ENCODE measurements at regions not wholly inside any gene's neighbourhood (a gene's known extent, or its start where the extent isn't known, plus 50 kb on each side); places are given as distances from the start of the nearest gene placed in this dataset.

DNA sequence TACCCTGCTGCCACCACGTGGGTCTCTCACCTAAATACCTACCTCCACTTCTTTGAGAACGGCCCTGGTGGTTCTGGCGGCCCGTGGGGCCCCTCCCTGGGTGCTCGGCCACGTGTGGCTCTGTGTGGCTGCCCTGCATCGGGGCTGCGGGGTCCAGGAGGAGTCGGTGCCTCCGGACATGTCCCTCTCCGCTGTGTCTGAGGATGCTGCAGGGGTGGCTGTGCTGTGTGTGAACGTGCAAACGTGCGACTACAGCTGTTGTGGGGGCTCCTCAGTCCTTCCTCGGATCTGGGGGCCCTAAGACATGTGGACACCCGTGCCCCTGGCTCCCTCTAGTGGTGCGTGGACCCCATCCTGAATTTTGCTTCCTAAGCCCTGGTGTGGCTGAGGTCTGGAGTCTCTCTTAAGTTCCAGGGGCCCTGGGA is 691.8 kb downstream of the QKI start:
- no peaks in the 10 kb centered on the region for H3K27me3 ChIP-seq (ENCODE audit: control insufficient read depth in 1 of 2, insufficient read depth in 2 of 2, low read length in 2 of 2)
- H3K27ac ChIP-seq (ENCODE audit: low read depth, low read length), result no peak overlapping the region
- H3K36me3 ChIP-seq (ENCODE audit: control insufficient read depth in 1 of 2, insufficient read depth in 2 of 2, low read length in 2 of 2), result no peaks in the 10 kb centered on the region
- H3K4me3 ChIP-seq (ENCODE audit: low read depth in 1 of 2, low read length in 2 of 2), result no peak overlapping the region
- H3K9me3 ChIP-seq (ENCODE audit: control insufficient read depth in 1 of 2, low read length in 2 of 2), result no peaks in the 10 kb centered on the region
- no peaks in the 10 kb centered on the region for H3K4me1 ChIP-seq (ENCODE audit: control insufficient read depth in 1 of 2, insufficient read depth in 2 of 2, low read length in 2 of 2)
- H3K9ac ChIP-seq (ENCODE audit: low read depth in 1 of 2, low read length in 2 of 2), result no peak overlapping the region

DNA sequence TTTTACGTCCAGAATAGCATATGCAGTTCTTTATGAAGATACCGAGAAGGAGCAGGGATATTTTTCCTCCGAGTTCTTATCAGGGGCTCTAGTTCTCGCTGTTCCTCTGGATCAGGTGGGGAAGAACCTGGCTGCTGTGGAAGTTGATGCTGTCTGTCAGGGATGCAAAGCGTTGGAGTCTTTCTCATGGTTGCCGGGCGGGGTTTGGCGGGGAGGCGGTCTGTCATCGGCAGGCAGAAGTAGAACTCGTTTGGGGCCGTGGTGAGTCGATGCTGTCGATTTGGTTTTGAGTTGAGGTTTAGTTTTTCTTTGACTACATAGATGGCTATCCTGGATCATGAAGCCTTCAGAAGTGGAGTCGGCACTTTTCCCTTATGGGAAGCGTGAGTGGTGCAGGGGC is 691.2 kb downstream of the QKI start:
- no peak overlapping the region for H3K27ac ChIP-seq (ENCODE audit: low read depth, low read length)
- no peaks in the 10 kb centered on the region for H3K4me1 ChIP-seq (ENCODE audit: control insufficient read depth in 1 of 2, insufficient read depth in 2 of 2, low read length in 2 of 2)
- no peak overlapping the region for H3K9ac ChIP-seq (ENCODE audit: low read depth in 1 of 2, low read length in 2 of 2)
- no peaks in the 10 kb centered on the region for H3K9me3 ChIP-seq (ENCODE audit: control insufficient read depth in 1 of 2, low read length in 2 of 2)
- no peak overlapping the region for H3K4me3 ChIP-seq (ENCODE audit: low read depth in 1 of 2, low read length in 2 of 2)
- H3K36me3 ChIP-seq (ENCODE audit: control insufficient read depth in 1 of 2, insufficient read depth in 2 of 2, low read length in 2 of 2), result no peaks in the 10 kb centered on the region
- no peaks in the 10 kb centered on the region for H3K27me3 ChIP-seq (ENCODE audit: control insufficient read depth in 1 of 2, insufficient read depth in 2 of 2, low read length in 2 of 2)

DNA sequence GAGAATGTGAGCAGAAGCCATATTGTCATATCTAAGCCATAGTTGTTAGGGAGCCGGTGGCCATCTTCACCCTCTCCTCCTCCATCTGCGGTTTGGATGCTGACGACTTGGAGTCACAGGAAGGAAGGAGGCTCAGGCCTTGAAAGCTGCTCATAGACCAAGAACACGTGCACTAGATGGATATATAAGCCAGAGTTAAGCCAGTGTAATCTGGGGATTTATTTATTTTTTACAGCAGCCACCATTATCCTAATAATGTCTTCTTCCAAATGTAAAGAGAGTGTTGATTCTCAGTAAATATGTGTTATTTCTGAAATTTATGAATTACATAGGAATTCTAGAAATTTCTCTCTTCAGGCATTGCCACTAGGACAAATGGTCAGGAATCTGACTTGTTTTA is 689.9 kb downstream of the QKI start:
- H3K27ac ChIP-seq (ENCODE audit: low read depth, low read length), result no peak overlapping the region
- H3K4me1 ChIP-seq (ENCODE audit: control insufficient read depth in 1 of 2, insufficient read depth in 2 of 2, low read length in 2 of 2), result no peaks in the 10 kb centered on the region
- no peaks in the 10 kb centered on the region for H3K27me3 ChIP-seq (ENCODE audit: control insufficient read depth in 1 of 2, insufficient read depth in 2 of 2, low read length in 2 of 2)
- H3K36me3 ChIP-seq (ENCODE audit: control insufficient read depth in 1 of 2, insufficient read depth in 2 of 2, low read length in 2 of 2), result no peaks in the 10 kb centered on the region
- H3K4me3 ChIP-seq (ENCODE audit: low read depth in 1 of 2, low read length in 2 of 2), result no peak overlapping the region
- no peak overlapping the region for H3K9ac ChIP-seq (ENCODE audit: low read depth in 1 of 2, low read length in 2 of 2)
- H3K9me3 ChIP-seq (ENCODE audit: control insufficient read depth in 1 of 2, low read length in 2 of 2), result no peaks in the 10 kb centered on the region

DNA sequence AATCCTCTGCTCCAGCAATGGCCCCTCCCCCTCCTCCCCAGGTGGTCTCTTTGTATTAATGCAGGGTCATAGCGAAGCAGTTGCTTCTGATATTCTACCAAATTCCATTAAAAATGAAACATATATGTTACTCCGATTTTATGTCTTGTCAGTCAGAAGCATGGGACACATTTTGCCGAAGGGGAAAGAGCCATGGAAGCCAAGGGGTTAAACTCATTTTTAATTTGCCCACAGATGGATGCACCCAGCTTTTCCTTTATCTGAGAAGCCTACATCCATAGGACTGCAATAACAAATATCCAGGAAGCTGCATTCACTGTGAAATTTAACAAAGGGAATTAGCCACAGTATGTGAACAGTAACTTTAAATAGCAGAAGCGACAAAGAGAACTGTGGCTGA is 688.2 kb downstream of the QKI start:
- no peaks in the 10 kb centered on the region for H3K4me1 ChIP-seq (ENCODE audit: control insufficient read depth in 1 of 2, insufficient read depth in 2 of 2, low read length in 2 of 2)
- H3K4me3 ChIP-seq (ENCODE audit: low read depth in 1 of 2, low read length in 2 of 2), result no peak overlapping the region
- H3K36me3 ChIP-seq (ENCODE audit: control insufficient read depth in 1 of 2, insufficient read depth in 2 of 2, low read length in 2 of 2), result no peaks in the 10 kb centered on the region
- no peak overlapping the region for H3K27ac ChIP-seq (ENCODE audit: low read depth, low read length)
- no peak overlapping the region for H3K9ac ChIP-seq (ENCODE audit: low read depth in 1 of 2, low read length in 2 of 2)
- no peaks in the 10 kb centered on the region for H3K27me3 ChIP-seq (ENCODE audit: control insufficient read depth in 1 of 2, insufficient read depth in 2 of 2, low read length in 2 of 2)
- H3K9me3 ChIP-seq (ENCODE audit: control insufficient read depth in 1 of 2, low read length in 2 of 2), result peaks cover 0 to 3% of the 10 kb centered on the region in 2 donors

DNA sequence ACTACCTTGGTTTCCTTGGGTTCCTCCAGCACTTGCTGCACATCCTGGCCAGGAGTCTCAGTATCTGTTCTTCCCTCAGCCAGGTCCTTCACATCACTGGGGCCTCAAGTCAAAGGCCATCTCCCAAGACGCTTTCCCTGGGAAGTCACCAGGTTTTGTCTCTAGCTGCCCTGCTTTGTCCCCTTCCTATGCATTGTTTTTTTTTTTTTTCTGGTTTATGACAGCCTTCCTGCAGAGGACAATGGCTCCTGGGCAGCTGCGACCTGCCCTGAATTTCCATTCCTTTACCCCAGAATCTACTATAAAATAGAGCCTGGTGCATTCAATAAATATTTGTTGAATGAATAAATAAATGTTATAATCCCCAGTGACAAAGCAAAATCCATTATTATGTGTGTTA is 687.3 kb downstream of the QKI start:
- no peak overlapping the region for H3K9ac ChIP-seq (ENCODE audit: low read depth in 1 of 2, low read length in 2 of 2)
- H3K27me3 ChIP-seq (ENCODE audit: control insufficient read depth in 1 of 2, insufficient read depth in 2 of 2, low read length in 2 of 2), result no peaks in the 10 kb centered on the region
- H3K4me1 ChIP-seq (ENCODE audit: control insufficient read depth in 1 of 2, insufficient read depth in 2 of 2, low read length in 2 of 2), result no peaks in the 10 kb centered on the region
- no peak overlapping the region for H3K27ac ChIP-seq (ENCODE audit: low read depth, low read length)
- no peaks in the 10 kb centered on the region for H3K36me3 ChIP-seq (ENCODE audit: control insufficient read depth in 1 of 2, insufficient read depth in 2 of 2, low read length in 2 of 2)
- peaks cover 0 to 5% of the 10 kb centered on the region in 2 donors for H3K9me3 ChIP-seq (ENCODE audit: control insufficient read depth in 1 of 2, low read length in 2 of 2)
- no peak overlapping the region for H3K4me3 ChIP-seq (ENCODE audit: low read depth in 1 of 2, low read length in 2 of 2)

DNA sequence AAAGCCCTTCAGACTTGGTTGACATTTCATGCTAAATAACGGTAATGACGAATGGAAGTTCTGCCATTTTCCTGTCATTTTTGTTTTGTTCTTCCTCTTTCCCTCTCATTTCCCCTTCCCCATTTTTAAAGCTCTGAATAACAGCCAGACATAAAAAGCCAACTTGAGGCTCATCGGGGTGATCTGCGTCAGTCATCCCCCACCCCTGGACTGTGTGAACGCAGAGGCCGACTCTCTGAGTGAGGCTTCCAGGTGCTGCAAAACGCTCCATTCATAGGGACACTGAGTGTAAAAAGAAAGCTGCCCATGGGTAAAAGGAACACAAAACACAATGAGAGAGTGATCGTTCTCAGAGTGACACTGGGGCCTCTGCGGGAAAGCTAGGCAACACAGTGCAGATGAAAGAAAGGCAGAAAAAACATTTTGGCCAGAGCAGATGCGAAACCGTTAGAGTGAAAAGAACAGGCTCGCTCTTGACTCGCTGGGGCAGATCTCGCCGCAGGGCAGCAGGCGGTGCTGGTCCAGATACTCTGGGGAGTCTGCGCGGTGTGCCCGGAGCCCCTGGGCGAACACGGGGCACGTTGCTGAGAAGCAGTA is 684.8 kb downstream of the QKI start:
- Histone ChIP-seq H3K36me3 (ENCODE audit: control insufficient read depth in 1 of 2, insufficient read depth in 2 of 2, low read length in 2 of 2) (no peaks in the 10 kb centered on the region), H3K27ac (ENCODE audit: low read depth, low read length) (no peak overlapping the region), H3K4me3 (ENCODE audit: low read depth in 1 of 2, low read length in 2 of 2) (no peak overlapping the region), H3K9ac (ENCODE audit: low read depth in 1 of 2, low read length in 2 of 2) (no peak overlapping the region), H3K9me3 (ENCODE audit: control insufficient read depth in 1 of 2, low read length in 2 of 2) (peaks cover 0 to 13% of the 10 kb centered on the region in 2 donors), H3K4me1 (ENCODE audit: control insufficient read depth in 1 of 2, insufficient read depth in 2 of 2, low read length in 2 of 2) (no peaks in the 10 kb centered on the region), H3K27me3 (ENCODE audit: control insufficient read depth in 1 of 2, insufficient read depth in 2 of 2, low read length in 2 of 2) (no peaks in the 10 kb centered on the region)

DNA sequence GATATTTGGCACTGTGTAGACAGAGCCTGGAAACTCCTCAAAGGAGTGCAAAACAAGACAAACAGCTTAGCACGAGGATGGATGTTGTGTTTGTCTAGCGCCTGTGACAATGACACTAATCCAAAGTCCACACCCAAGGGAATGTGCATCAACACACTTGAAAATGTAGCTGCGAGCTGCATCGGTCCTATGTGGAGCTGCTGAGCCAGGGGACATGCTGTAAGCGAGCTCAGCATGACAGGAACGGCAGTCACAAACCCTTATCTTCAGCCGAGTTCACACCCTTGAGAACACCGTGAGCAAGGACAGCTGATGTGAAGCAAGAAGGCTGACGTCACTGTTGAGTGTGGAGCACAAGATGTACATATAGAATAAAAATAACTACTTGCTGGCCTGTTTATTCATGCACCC is 684.3 kb downstream of the QKI start:
- no peak overlapping the region for H3K4me3 ChIP-seq (ENCODE audit: low read depth in 1 of 2, low read length in 2 of 2)
- H3K4me1 ChIP-seq (ENCODE audit: control insufficient read depth in 1 of 2, insufficient read depth in 2 of 2, low read length in 2 of 2), result no peaks in the 10 kb centered on the region
- peaks cover 0 to 13% of the 10 kb centered on the region in 2 donors for H3K9me3 ChIP-seq (ENCODE audit: control insufficient read depth in 1 of 2, low read length in 2 of 2)
- no peak overlapping the region for H3K27ac ChIP-seq (ENCODE audit: low read depth, low read length)
- H3K27me3 ChIP-seq (ENCODE audit: control insufficient read depth in 1 of 2, insufficient read depth in 2 of 2, low read length in 2 of 2), result no peaks in the 10 kb centered on the region
- H3K9ac ChIP-seq (ENCODE audit: low read depth in 1 of 2, low read length in 2 of 2), result no peak overlapping the region
- H3K36me3 ChIP-seq (ENCODE audit: control insufficient read depth in 1 of 2, insufficient read depth in 2 of 2, low read length in 2 of 2), result no peaks in the 10 kb centered on the region

DNA sequence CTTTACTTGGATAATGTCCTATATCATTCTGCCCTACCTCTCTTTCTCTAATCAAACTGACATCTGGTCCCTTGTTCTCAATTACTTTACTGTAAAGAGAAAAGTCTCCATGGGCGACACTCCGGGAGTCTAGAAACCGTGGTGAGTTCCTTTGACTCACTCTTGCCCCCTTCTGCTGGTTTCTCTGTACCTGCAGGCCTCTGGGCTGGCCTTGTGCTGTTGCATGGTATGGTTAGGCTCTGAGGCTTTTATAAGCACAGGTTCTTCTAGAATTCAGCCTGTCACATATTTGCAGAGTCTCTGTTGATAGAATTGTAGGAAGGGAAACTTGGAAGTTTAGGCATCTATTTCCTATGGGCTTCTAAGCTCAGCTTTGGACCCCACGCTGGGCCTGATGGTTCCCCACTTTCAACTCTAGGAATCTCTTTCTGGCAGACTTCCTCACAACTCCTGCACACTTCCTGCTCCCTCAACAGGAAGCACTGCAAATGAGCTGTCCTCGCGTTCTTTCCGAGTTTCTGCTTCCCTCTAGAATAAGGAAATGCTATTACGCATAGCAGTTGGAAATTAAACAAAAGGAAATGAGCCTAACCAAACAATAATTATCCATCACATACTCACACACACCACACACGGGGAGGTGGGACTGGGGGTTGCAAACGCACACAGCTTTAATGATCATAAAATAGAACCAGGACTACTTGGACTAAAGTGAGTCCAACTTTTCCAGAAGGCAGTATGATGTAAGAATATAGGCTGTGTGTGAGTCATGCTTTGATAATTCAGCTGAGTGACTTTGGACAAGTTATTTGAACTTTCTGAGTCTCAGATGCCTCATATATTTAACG is 683.3 kb downstream of the QKI start:
- H3K27ac ChIP-seq (ENCODE audit: low read depth, low read length), result no peak overlapping the region
- H3K36me3 ChIP-seq (ENCODE audit: control insufficient read depth in 1 of 2, insufficient read depth in 2 of 2, low read length in 2 of 2), result no peaks in the 10 kb centered on the region
- H3K9me3 ChIP-seq (ENCODE audit: control insufficient read depth in 1 of 2, low read length in 2 of 2), result peaks cover 0 to 16% of the 10 kb centered on the region in 2 donors
- no peaks in the 10 kb centered on the region for H3K4me1 ChIP-seq (ENCODE audit: control insufficient read depth in 1 of 2, insufficient read depth in 2 of 2, low read length in 2 of 2)
- H3K27me3 ChIP-seq (ENCODE audit: control insufficient read depth in 1 of 2, insufficient read depth in 2 of 2, low read length in 2 of 2), result no peaks in the 10 kb centered on the region
- H3K9ac ChIP-seq (ENCODE audit: low read depth in 1 of 2, low read length in 2 of 2), result no peak overlapping the region
- H3K4me3 ChIP-seq (ENCODE audit: low read depth in 1 of 2, low read length in 2 of 2), result no peak overlapping the region

DNA sequence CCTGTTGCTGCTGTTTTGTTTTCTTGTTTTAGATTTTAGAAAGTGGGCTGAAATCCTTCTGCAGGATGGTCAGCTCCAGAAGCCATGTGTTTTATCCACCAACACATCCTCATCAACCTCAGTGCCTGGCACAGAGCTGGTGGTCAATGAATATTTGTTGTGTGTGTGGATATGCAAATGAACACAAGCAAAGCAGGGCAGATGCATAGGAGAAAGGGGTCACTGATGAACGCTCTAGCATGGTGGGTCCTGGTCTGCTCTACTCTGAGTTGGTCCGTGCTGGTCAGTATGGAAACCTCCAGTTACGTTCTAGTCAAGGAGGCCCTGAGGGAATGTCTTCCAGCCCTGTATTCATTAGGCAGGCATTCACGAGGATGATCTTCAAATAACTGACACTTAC is 682.5 kb downstream of the QKI start:
- Histone ChIP-seq H3K4me3 (ENCODE audit: low read depth in 1 of 2, low read length in 2 of 2) (no peak overlapping the region), H3K9me3 (ENCODE audit: control insufficient read depth in 1 of 2, low read length in 2 of 2) (peaks cover 0 to 16% of the 10 kb centered on the region in 2 donors), H3K36me3 (ENCODE audit: control insufficient read depth in 1 of 2, insufficient read depth in 2 of 2, low read length in 2 of 2) (no peaks in the 10 kb centered on the region), H3K27me3 (ENCODE audit: control insufficient read depth in 1 of 2, insufficient read depth in 2 of 2, low read length in 2 of 2) (no peaks in the 10 kb centered on the region), H3K27ac (ENCODE audit: low read depth, low read length) (no peak overlapping the region), H3K9ac (ENCODE audit: low read depth in 1 of 2, low read length in 2 of 2) (no peak overlapping the region), H3K4me1 (ENCODE audit: control insufficient read depth in 1 of 2, insufficient read depth in 2 of 2, low read length in 2 of 2) (no peaks in the 10 kb centered on the region)

DNA sequence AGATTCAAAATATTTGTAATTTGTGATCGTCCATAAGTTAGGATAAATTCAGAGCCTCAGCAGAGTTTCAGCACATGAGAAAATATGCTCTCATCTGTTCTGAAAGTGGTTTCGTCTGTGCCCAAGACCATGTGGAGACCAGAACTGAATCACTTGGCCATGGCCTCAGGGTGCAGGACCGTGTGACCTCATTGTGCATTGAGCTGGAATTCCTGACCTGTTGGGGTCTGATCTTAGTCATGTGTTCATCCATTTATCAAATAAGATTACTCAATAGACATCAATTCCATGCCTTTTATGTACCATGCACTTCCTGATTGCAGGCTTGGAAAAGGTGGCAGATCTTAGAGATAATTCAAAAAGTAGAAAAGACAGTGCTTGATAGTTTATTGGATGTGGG is 680.5 kb downstream of the QKI start:
- Histone ChIP-seq H3K9ac (ENCODE audit: low read depth in 1 of 2, low read length in 2 of 2) (no peak overlapping the region), H3K4me1 (ENCODE audit: control insufficient read depth in 1 of 2, insufficient read depth in 2 of 2, low read length in 2 of 2) (no peaks in the 10 kb centered on the region), H3K27ac (ENCODE audit: low read depth, low read length) (no peak overlapping the region), H3K36me3 (ENCODE audit: control insufficient read depth in 1 of 2, insufficient read depth in 2 of 2, low read length in 2 of 2) (no peaks in the 10 kb centered on the region), H3K4me3 (ENCODE audit: low read depth in 1 of 2, low read length in 2 of 2) (no peak overlapping the region), H3K9me3 (ENCODE audit: control insufficient read depth in 1 of 2, low read length in 2 of 2) (peaks cover 0 to 16% of the 10 kb centered on the region in 2 donors), H3K27me3 (ENCODE audit: control insufficient read depth in 1 of 2, insufficient read depth in 2 of 2, low read length in 2 of 2) (no peaks in the 10 kb centered on the region)
